Common myeloid progenitor, CD34-positive (primary cell): ENCODE measurements at regions not wholly inside any gene's neighbourhood (a gene's known extent, or its start where the extent isn't known, plus 50 kb on each side); places are given as distances from the start of the nearest gene placed in this dataset.

Experiments used
- CTCF ChIA-PET: fragments of 350-600 bp; sonication (Branson Sonifier 250); formaldehyde crosslinking; loops from one replicate; lab custom pipeline; 2021; ENCODE audit warnings: antibody characterized with exemption; lab: Charles Lee
- POLR2A ChIA-PET: fragments of 350-600 bp; sonication (Branson Sonifier 250); formaldehyde crosslinking; loops from one replicate; lab custom pipeline; 2021; ENCODE audit warnings: antibody characterized with exemption; lab: Charles Lee
- DNase-seq, 3 donors: peaks; one replicate each; pipeline versions ENCODE4 v3.0.0 to v3.0.0-alpha.2; 2013
- H3K27ac ChIP-seq, 2 experiments: 1 replicate in 1 of 2; 2 replicates in 1 of 2; pipeline ENCODE4 v1.7.0; 2013; ENCODE audit warnings: inconsistent platforms in 2 of 2, low read length in 2 of 2, mild to moderate bottlenecking in 2 of 2, low read depth in 1 of 2, moderate library complexity in 1 of 2; ENCODE audit not compliant: severe bottlenecking in 2 of 2, insufficient read depth in 1 of 2, poor library complexity in 1 of 2
- H3K27me3 ChIP-seq, 5 experiments: replicated peaks in 2 of 5; 1 replicate in 3 of 5; 2 replicates in 2 of 5; pipeline versions ENCODE4 v1.6.1 to v1.7.0; 2013; ENCODE audit warnings: low read length in 4 of 5, mild to moderate bottlenecking in 2 of 5, moderate library complexity in 2 of 5, inconsistent platforms in 1 of 5; ENCODE audit not compliant: insufficient read depth in 5 of 5, control insufficient read depth in 4 of 5
- H3K36me3 ChIP-seq, 4 experiments: 1 replicate in 2 of 4; 2 replicates in 2 of 4; pipeline versions ENCODE4 v1.6.1 to v1.7.0; 2013; ENCODE audit warnings: low read length in 3 of 4, control low read depth in 1 of 4, mild to moderate bottlenecking in 1 of 4; ENCODE audit not compliant: control insufficient read depth in 4 of 4, insufficient read depth in 4 of 4
- H3K4me1 ChIP-seq, 4 experiments: 1 replicate in 3 of 4; 2 replicates in 1 of 4; pipeline versions ENCODE4 v1.6.1 to v1.7.1; 2013; ENCODE audit warnings: low read length in 3 of 4, mild to moderate bottlenecking in 3 of 4, control low read depth in 1 of 4, inconsistent platforms in 1 of 4, moderate library complexity in 1 of 4; ENCODE audit not compliant: control insufficient read depth in 4 of 4, insufficient read depth in 4 of 4; ENCODE audit errors: control extremely low read depth in 1 of 4
- H3K4me3 ChIP-seq, 7 experiments: 1 replicate in 4 of 7; 2 replicates in 3 of 7; pipeline versions ENCODE4 v1.5.1 to v1.7.0; 2013; ENCODE audit warnings: mild to moderate bottlenecking in 7 of 7, low read length in 6 of 7, moderate library complexity in 6 of 7, inconsistent platforms in 2 of 7, low read depth in 2 of 7, control low read depth in 1 of 7; ENCODE audit not compliant: insufficient read depth in 4 of 7, control insufficient read depth in 1 of 7; ENCODE audit errors: extremely low read depth in 1 of 7
- H3K9me3 ChIP-seq, 5 experiments: 1 replicate in 4 of 5; 2 replicates in 1 of 5; pipeline versions ENCODE4 v1.6.1 to v1.7.1; 2013; ENCODE audit warnings: low read length in 4 of 5, mild to moderate bottlenecking in 2 of 5, inconsistent platforms in 1 of 5, low read depth in 1 of 5, moderate library complexity in 1 of 5; ENCODE audit not compliant: control insufficient read depth in 4 of 5, insufficient read depth in 2 of 5; ENCODE audit errors: control extremely low read depth in 1 of 5
- WGBS: methylation state at CpG from one replicate; pipeline ENCODE4 v1.1.5; 2013; ENCODE audit not compliant: insufficient coverage; 5-methylcytosine and 5-hydroxymethylcytosine counted together

GRCh38 chr11:116465056-116465455 lies 307.7 kb downstream of the BUD13 start:
- Histone ChIP-seq H3K4me3 (no peak overlapping the region), H3K27me3 (peaks cover 0 to 20% (median 4%) of the 10 kb centered on the region in 5 experiments), H3K9me3 (no peaks in the 10 kb centered on the region), H3K36me3 (no peaks in the 10 kb centered on the region), H3K4me1 (no peaks in the 10 kb centered on the region), H3K27ac (no peak overlapping the region)
- WGBS: 93% methylated on average over 4 of the region's 4 CpGs
- ChIA-PET CTCF (interaction anchor here (1.8 kb wide), 1 partner anchor 9 kb away, joined by 5 read pairs; no protein-coding TSS in a partner anchor), POLR2A (no interaction called here)
- DNase-seq: no peak

- WGBS: 13% methylated on average over 2 of the region's 2 CpGs
- Histone ChIP-seq H3K27ac (no peak overlapping the region), H3K27me3 (peaks cover 0 to 14% (median 10%) of the 10 kb centered on the region in 5 experiments), H3K4me1 (no peaks in the 10 kb centered on the region), H3K36me3 (no peaks in the 10 kb centered on the region), H3K4me3 (no peak overlapping the region), H3K9me3 (peaks cover 0 to 1% (median 0%) of the 10 kb centered on the region in 5 experiments)
- CTCF ChIA-PET: no interaction called here
- POLR2A ChIA-PET: no interaction called here
- no peak for DNase-seq
Measured at GRCh38 chr11:116461789-116462188, 311.0 kb downstream of the BUD13 start.

- Histone ChIP-seq H3K27me3 (peaks cover 0 to 14% (median 7%) of the 10 kb centered on the region in 5 experiments), H3K27ac (no peak overlapping the region), H3K4me1 (no peaks in the 10 kb centered on the region), H3K9me3 (peaks cover 0 to 2% (median 0%) of the 10 kb centered on the region in 5 experiments), H3K36me3 (no peaks in the 10 kb centered on the region), H3K4me3 (no peak overlapping the region)
- WGBS: 89% methylated on average over 3 of the region's 3 CpGs
- no peak for DNase-seq
- POLR2A ChIA-PET: no interaction called here
- CTCF ChIA-PET: no interaction called here
Measured at GRCh38 chr11:116460156-116460920, 312.4 kb downstream of the BUD13 start.

- ChIA-PET CTCF (interaction anchor here (0.7 kb wide), 1 partner anchor 182 kb away, joined by 3 read pairs; no protein-coding TSS in a partner anchor), POLR2A (no interaction called here)
- WGBS: 77% methylated on average over 9 of the region's 13 CpGs
- Histone ChIP-seq H3K27ac (no peak overlapping the region), H3K4me1 (no peaks in the 10 kb centered on the region), H3K9me3 (peaks cover 0 to 2% (median 0%) of the 10 kb centered on the region in 5 experiments), H3K36me3 (no peaks in the 10 kb centered on the region), H3K4me3 (no peak overlapping the region), H3K27me3 (peaks cover 0 to 14% (median 5%) of the 10 kb centered on the region in 5 experiments)
- DNase-seq: no peak
Measured at GRCh38 chr11:116459185-116460045, 313.4 kb downstream of the BUD13 start.

GRCh38 chr11:116458546-116458945 lies 314.2 kb downstream of the BUD13 start:
- Histone ChIP-seq H3K4me3 (no peak overlapping the region), H3K4me1 (no peaks in the 10 kb centered on the region), H3K27ac (no peak overlapping the region), H3K27me3 (peaks cover 0 to 14% (median 2%) of the 10 kb centered on the region in 5 experiments), H3K36me3 (no peaks in the 10 kb centered on the region), H3K9me3 (peaks cover 0 to 2% (median 0%) of the 10 kb centered on the region in 5 experiments)
- no peak for DNase-seq
- CTCF ChIA-PET: no interaction called here
- POLR2A ChIA-PET: no interaction called here
- 64% methylated on average over 1 of the region's 4 CpGs for WGBS

- CTCF ChIA-PET: interaction anchor here (0.8 kb wide), 1 partner anchor 41 kb away, joined by 4 read pairs; no protein-coding TSS in a partner anchor
- Histone ChIP-seq H3K4me3 (no peak overlapping the region), H3K27me3 (peaks cover 0 to 14% (median under 1%) of the 10 kb centered on the region in 5 experiments), H3K9me3 (peaks cover 0 to 2% (median 0%) of the 10 kb centered on the region in 5 experiments), H3K4me1 (no peaks in the 10 kb centered on the region), H3K36me3 (no peaks in the 10 kb centered on the region), H3K27ac (no peak overlapping the region)
- WGBS: 64% methylated on average over 9 of the region's 10 CpGs
- POLR2A ChIA-PET: no interaction called here
- no peak for DNase-seq
Measured at GRCh38 chr11:116457336-116458007, 315.3 kb downstream of the BUD13 start.
